ENCODE measurements at regions not wholly inside any gene's neighbourhood (a gene's known extent, or its start where the extent isn't known, plus 50 kb on each side); places are given as distances from the start of the nearest gene placed in this dataset.
"Not testable (repeated sequence)": the region's sequence is repeated elsewhere in the genome, so short reads cannot be mapped to it uniquely, and the experiment has no call there.

- Mint-ChIP-seq H3K27me3 (peaks cover 7% of the 10 kb centered on the region), H3K9me3 (peaks cover 3% of the 10 kb centered on the region), H3K36me3 (ENCODE audit: insufficient read depth) (no peaks in the 10 kb centered on the region), H3K4me3 (no peak overlapping the region), H3K4me1 (no peaks in the 10 kb centered on the region), H3K27ac (ENCODE audit: low read depth) (no peak overlapping the region)
- ATAC-seq (replicated peaks; ENCODE audit: extremely low read depth, poor library complexity, severe bottlenecking) (no peak), DNase-seq (ENCODE audit: low spot score in 2 of 2) (no peak)
These were observed 124.4 kb upstream of the PTBP2 start for GRCh38 chr1:96597218-96597617.

DNA sequence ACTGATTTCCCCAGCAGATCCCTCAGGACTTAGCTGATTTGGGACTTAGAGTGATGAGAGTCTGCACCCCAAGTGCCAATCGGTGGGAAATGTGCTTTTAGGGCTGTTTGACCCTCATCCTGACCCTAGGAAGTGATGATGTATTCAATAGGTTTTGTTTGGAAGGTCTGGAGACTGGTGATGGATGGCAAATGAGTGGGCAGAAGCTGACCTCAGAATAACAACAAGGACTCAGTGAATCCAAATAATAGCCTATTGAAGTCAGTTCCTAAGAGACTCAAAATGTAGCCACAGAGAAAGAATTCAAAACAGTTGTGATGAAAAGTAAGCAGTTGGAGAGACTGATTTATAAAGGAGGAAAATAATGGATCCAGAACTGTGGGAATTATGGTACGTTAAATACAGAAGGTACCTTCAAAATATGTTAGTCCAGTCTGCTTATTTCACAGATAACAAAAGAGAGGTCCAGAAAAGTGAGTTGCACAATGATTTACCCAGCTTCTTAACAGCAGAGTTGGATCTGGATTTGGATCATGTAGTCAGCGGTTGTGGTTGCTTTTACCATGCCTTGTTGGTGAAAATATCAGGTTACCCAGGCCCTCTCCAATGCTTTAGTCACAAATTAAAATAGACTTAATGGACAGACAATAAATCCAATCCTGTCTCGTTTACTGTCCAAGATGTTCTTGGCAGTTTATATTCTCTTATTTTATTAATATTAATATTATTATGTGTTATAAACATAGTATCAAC is 123.0 kb upstream of the PTBP2 start:
- no peak for ATAC-seq (replicated peaks; ENCODE audit: extremely low read depth, poor library complexity, severe bottlenecking)
- Mint-ChIP-seq H3K4me1 (no peaks in the 10 kb centered on the region), H3K4me3 (no peak overlapping the region), H3K27me3 (peaks cover 7% of the 10 kb centered on the region), H3K36me3 (ENCODE audit: insufficient read depth) (no peaks in the 10 kb centered on the region), H3K27ac (ENCODE audit: low read depth) (no peak overlapping the region), H3K9me3 (peaks cover 3% of the 10 kb centered on the region)
- DNase-seq (ENCODE audit: low spot score in 2 of 2), result no peak

DNA sequence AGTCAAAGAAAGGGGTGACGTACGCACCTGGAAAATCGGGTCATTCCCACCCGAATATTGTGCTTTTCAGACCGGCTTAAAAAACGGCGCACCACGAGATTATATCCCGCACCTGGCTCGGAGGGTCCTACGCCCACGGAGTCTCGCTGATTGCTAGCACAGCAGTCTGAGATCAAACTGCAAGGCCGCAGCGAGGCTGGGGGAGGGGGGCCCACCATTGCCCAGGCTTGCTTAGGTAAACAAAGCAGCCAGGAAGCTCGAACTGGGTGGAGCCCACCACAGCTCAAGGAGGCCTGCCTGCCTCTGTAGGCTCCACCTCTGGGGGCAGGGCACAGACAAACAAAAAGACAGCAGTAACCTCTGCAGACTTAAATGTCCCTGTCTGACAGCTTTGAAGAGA is 117.0 kb upstream of the PTBP2 start:
- not testable (repeated sequence) for H3K27ac Mint-ChIP-seq (ENCODE audit: low read depth); ATAC-seq (replicated peaks; ENCODE audit: extremely low read depth, poor library complexity, severe bottlenecking); H3K9me3 Mint-ChIP-seq; H3K27me3 Mint-ChIP-seq; DNase-seq (ENCODE audit: low spot score in 2 of 2); H3K36me3 Mint-ChIP-seq (ENCODE audit: insufficient read depth); H3K4me1 Mint-ChIP-seq; H3K4me3 Mint-ChIP-seq

GRCh38 chr1:96617375-96617774 is 104.2 kb upstream of the PTBP2 start:
- H3K27me3 Mint-ChIP-seq, result peaks cover 31% of the 10 kb centered on the region
- not testable (repeated sequence) for ATAC-seq (replicated peaks; ENCODE audit: extremely low read depth, poor library complexity, severe bottlenecking); H3K36me3 Mint-ChIP-seq (ENCODE audit: insufficient read depth); H3K9me3 Mint-ChIP-seq; H3K27ac Mint-ChIP-seq (ENCODE audit: low read depth); H3K4me1 Mint-ChIP-seq; DNase-seq (ENCODE audit: low spot score in 2 of 2); H3K4me3 Mint-ChIP-seq

GRCh38 chr1:96632045-96632664 is 89.4 kb upstream of the PTBP2 start:
- Mint-ChIP-seq H3K27ac (ENCODE audit: low read depth) (no peak overlapping the region), H3K36me3 (ENCODE audit: insufficient read depth) (no peaks in the 10 kb centered on the region), H3K9me3 (no peaks in the 10 kb centered on the region), H3K4me3 (no peak overlapping the region), H3K4me1 (no peaks in the 10 kb centered on the region), H3K27me3 (no peaks in the 10 kb centered on the region)
- ATAC-seq (replicated peaks; ENCODE audit: extremely low read depth, poor library complexity, severe bottlenecking), result no peak
- DNase-seq (ENCODE audit: low spot score in 2 of 2), result no peak

DNA sequence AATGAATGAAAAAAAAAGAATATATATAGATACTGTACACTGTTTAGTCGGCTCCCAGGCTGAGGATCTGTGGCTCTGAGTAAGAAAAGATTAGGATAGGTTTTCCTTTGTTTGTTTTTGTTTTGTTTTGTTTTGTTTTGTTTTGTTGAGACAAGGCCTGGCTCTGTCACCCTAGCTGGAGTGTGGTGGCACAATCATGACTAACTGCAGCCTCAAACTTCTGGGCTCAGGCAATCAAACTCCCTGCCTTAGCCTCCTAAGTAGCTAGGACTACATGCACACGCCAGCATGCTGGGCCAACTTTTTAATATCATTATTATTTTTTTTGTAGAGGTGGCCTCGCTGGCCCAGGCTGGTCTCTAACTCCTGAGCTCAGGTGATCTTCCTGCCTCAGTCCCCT is 87.9 kb upstream of the PTBP2 start:
- no peak for DNase-seq (ENCODE audit: low spot score in 2 of 2)
- Mint-ChIP-seq H3K36me3 (ENCODE audit: insufficient read depth) (no peaks in the 10 kb centered on the region), H3K4me1 (no peaks in the 10 kb centered on the region), H3K27me3 (no peaks in the 10 kb centered on the region), H3K4me3 (no peak overlapping the region), H3K27ac (ENCODE audit: low read depth) (no peak overlapping the region), H3K9me3 (no peaks in the 10 kb centered on the region)
- ATAC-seq (replicated peaks; ENCODE audit: extremely low read depth, poor library complexity, severe bottlenecking), result no peak

- no peaks in the 10 kb centered on the region for H3K36me3 Mint-ChIP-seq (ENCODE audit: insufficient read depth)
- DNase-seq (ENCODE audit: low spot score in 2 of 2), result no peak
- no peaks in the 10 kb centered on the region for H3K9me3 Mint-ChIP-seq
- ATAC-seq (replicated peaks; ENCODE audit: extremely low read depth, poor library complexity, severe bottlenecking), result no peak
- H3K4me3 Mint-ChIP-seq, result no peak overlapping the region
- no peaks in the 10 kb centered on the region for H3K27me3 Mint-ChIP-seq
- H3K27ac Mint-ChIP-seq (ENCODE audit: low read depth), result no peak overlapping the region
- H3K4me1 Mint-ChIP-seq, result no peaks in the 10 kb centered on the region
These were observed 86.7 kb upstream of the PTBP2 start for GRCh38 chr1:96634883-96635282.

GRCh38 chr1:96641282-96641681 is 80.3 kb upstream of the PTBP2 start:
- Mint-ChIP-seq H3K36me3 (ENCODE audit: insufficient read depth) (no peaks in the 10 kb centered on the region), H3K27ac (ENCODE audit: low read depth) (no peak overlapping the region), H3K9me3 (no peaks in the 10 kb centered on the region), H3K4me1 (no peaks in the 10 kb centered on the region), H3K27me3 (peaks cover 11% of the 10 kb centered on the region), H3K4me3 (no peak overlapping the region)
- ATAC-seq (replicated peaks; ENCODE audit: extremely low read depth, poor library complexity, severe bottlenecking) (no peak), DNase-seq (ENCODE audit: low spot score in 2 of 2) (no peak)

- no peaks in the 10 kb centered on the region for H3K4me1 Mint-ChIP-seq
- no peaks in the 10 kb centered on the region for H3K9me3 Mint-ChIP-seq
- no peaks in the 10 kb centered on the region for H3K36me3 Mint-ChIP-seq (ENCODE audit: insufficient read depth)
- no peak overlapping the region for H3K4me3 Mint-ChIP-seq
- ATAC-seq (replicated peaks; ENCODE audit: extremely low read depth, poor library complexity, severe bottlenecking), result no peak
- no peak overlapping the region for H3K27ac Mint-ChIP-seq (ENCODE audit: low read depth)
- no peak for DNase-seq (ENCODE audit: low spot score in 2 of 2)
- H3K27me3 Mint-ChIP-seq, result peaks cover 26% of the 10 kb centered on the region
These were observed 78.1 kb upstream of the PTBP2 start for GRCh38 chr1:96643519-96643918.

DNA sequence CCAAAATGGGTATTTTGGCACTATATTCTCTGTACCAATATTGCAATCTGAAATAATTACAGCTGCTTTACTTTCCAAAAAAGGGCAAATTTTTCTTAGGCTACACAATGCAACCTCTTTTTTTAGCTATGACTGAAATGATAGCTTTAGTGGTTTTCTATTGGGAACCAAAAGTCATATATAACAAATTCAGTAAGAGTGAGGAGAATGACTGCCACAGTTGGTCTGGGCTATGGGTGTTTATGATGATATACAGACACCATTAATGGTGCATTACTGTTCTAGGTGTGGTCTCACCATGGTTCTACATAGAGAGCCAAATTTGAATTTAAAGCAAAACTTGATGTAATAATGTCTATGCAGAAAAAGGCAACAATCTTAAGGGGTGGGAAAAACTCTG is 72.3 kb upstream of the PTBP2 start:
- Mint-ChIP-seq H3K27me3 (peaks cover 40% of the 10 kb centered on the region), H3K9me3 (no peaks in the 10 kb centered on the region), H3K27ac (ENCODE audit: low read depth) (no peak overlapping the region), H3K4me3 (no peak overlapping the region), H3K36me3 (ENCODE audit: insufficient read depth) (no peaks in the 10 kb centered on the region), H3K4me1 (no peaks in the 10 kb centered on the region)
- ATAC-seq (replicated peaks; ENCODE audit: extremely low read depth, poor library complexity, severe bottlenecking) (no peak), DNase-seq (ENCODE audit: low spot score in 2 of 2) (no peak)

DNA sequence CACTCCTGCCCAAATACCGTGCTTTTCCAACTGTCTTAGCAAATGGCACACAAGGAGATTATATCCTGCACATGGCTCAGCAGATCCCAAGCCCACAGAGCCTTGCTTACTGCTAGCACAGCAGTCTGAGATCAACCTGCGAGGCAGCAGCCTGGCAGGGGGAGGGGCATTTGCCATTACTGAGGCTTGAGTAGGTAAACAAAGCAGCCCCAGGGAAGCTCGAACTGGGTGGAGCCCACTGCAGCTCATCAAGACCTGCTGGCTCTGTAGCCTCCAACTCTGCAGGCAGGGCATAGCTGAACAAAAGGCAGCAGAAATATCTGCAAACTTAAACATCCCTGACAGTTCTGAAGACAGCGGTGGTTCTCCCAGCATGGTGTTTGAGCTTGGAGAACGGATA is 70.1 kb upstream of the PTBP2 start:
- Mint-ChIP-seq H3K4me1 (no peaks in the 10 kb centered on the region), H3K4me3 (no peak overlapping the region), H3K27me3 (peaks cover 36% of the 10 kb centered on the region), H3K9me3 (no peaks in the 10 kb centered on the region), H3K27ac (ENCODE audit: low read depth) (no peak overlapping the region), H3K36me3 (ENCODE audit: insufficient read depth) (no peaks in the 10 kb centered on the region)
- DNase-seq (ENCODE audit: low spot score in 2 of 2) (no peak), ATAC-seq (replicated peaks; ENCODE audit: extremely low read depth, poor library complexity, severe bottlenecking) (no peak)

DNA sequence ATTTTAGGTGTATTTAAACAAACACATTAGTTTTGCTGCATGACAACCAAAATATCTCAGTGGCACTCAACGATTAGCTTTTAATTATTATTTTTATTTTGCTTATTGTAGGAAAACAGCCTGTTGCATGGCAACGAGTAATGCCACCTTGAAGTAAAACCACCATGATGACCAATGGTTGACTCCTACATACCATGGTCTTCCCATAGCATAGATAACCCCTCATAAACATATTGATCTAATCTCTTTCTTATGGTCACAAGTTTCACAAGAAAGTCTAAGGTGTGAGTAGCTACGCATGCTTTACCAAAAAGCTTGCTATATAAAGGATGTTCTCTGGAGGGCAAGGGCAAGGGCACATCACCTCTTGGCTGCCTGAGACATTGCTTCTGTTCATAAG is 61.5 kb upstream of the PTBP2 start:
- Mint-ChIP-seq H3K27ac (ENCODE audit: low read depth) (no peak overlapping the region), H3K27me3 (no peaks in the 10 kb centered on the region)
- ATAC-seq (replicated peaks; ENCODE audit: extremely low read depth, poor library complexity, severe bottlenecking), result no peak

DNA sequence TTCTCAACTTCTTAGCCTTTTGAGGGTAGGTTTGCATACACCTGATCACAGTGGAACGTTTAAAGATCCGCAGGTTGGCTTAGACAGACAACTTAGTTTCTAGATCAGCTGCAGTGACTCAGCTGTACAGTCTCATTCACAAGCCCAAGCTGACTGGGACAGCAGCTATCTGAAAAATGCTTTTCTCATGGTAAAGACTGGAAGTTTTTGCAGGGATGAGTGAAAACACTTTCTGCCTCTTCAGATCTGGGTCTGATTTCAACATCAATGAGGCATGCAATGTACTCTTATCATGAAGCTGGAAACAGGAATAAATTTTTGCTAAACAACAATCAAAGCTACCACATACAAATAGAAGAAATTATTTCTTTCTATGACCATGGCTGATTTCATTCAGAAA is 61.1 kb upstream of the PTBP2 start:
- no peak for DNase-seq (ENCODE audit: low spot score in 2 of 2)
- H3K9me3 Mint-ChIP-seq, result no peaks in the 10 kb centered on the region

More for the DNA sequence above, 61.5 kb upstream of the PTBP2 start:
- Mint-ChIP-seq H3K4me1 (no peaks in the 10 kb centered on the region), H3K4me3 (no peak overlapping the region), H3K36me3 (ENCODE audit: insufficient read depth) (no peaks in the 10 kb centered on the region), H3K9me3 (no peaks in the 10 kb centered on the region)
- no peak for DNase-seq (ENCODE audit: low spot score in 2 of 2)

More for the DNA sequence above, 61.1 kb upstream of the PTBP2 start:
- Mint-ChIP-seq H3K27ac (ENCODE audit: low read depth) (no peak overlapping the region), H3K27me3 (no peaks in the 10 kb centered on the region), H3K4me1 (no peaks in the 10 kb centered on the region), H3K4me3 (no peak overlapping the region), H3K36me3 (ENCODE audit: insufficient read depth) (no peaks in the 10 kb centered on the region)
- no peak for ATAC-seq (replicated peaks; ENCODE audit: extremely low read depth, poor library complexity, severe bottlenecking)
